ENCODE measurements at regions not wholly inside any gene's neighbourhood (a gene's known extent, or its start where the extent isn't known, plus 50 kb on each side); places are given as distances from the start of the nearest gene placed in this dataset.
"Not testable (repeated sequence)": the region's sequence is repeated elsewhere in the genome, so short reads cannot be mapped to it uniquely, and the experiment has no call there.

DNA sequence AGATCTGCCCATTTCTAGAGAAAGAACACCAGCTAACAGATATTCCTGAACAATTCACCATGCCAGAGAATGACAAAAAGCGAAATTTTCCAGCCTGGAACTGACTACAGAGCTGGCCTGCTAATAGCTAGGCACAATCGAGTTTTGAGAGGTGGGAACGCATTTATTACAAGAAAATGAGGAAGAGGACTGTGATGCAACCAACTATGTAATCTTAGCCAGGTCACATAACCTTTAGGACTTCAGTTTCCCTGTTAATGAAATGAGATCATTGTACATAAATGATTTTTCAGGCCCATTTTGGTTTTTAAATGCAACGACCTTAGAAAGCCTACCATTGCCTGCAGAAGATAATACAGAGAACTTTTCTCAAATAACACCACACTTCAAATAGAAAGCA lies 72.1 kb upstream of the SETMAR start:
- no peak for DNase-seq

DNA sequence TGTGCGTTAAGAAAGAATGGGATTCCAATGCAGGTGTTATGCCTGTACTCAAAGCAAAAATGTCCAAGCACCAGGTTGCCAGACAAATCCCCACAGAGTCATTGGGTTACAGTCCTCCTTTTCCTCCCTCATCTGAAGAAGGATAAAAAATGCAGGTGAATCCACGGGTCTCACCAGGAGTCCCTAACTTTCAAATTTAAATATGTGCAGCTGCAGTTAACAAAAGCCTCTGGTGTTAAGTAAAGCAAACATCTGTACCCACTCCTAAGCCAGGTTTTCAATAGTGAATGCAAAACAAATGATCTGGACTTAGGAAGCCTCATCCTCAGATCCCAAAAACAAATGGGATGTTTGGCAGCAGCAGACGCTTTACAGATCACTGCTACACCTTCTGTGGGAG lies 70.4 kb upstream of the SETMAR start:
- DNase-seq = no peak

DNA sequence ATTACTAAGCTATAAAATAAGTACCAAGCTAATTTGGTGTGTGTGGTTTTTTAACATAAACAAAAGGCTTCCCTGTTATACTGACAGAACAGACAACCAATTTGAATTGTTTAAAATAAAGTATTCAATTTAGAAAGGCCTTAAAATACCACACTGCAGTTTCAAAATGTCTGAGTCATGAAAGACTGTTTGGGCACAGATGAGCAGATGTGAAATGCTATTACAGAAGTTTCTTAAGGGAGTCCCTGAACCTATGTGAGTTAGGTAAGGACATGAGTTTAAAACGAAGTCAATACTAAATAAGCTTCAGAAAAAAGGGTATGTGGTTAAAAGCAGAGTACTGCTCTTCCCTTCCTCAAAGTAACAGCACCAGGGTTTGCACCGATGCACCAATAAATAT lies 69.7 kb upstream of the SETMAR start:
- DNase-seq = no peak

DNA sequence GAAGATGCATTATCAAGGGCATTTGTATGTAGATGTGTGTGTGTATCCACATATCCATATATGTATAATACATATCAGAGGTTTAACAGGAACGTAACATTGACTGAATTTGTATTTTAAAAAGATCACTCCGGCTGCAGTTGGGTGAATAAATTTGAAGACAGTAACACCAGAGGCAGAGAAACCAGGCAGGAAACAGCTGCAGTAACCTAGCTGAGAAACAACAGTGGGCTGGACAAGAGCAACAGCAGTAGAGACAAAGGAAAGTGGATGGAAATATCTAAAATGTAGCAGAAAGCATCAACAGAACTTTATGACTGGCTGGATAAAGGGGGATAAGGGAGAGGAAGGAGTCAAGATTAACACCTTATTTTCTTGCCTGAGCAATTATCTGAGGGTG lies 68.3 kb upstream of the SETMAR start:
- DNase-seq = no peak

DNA sequence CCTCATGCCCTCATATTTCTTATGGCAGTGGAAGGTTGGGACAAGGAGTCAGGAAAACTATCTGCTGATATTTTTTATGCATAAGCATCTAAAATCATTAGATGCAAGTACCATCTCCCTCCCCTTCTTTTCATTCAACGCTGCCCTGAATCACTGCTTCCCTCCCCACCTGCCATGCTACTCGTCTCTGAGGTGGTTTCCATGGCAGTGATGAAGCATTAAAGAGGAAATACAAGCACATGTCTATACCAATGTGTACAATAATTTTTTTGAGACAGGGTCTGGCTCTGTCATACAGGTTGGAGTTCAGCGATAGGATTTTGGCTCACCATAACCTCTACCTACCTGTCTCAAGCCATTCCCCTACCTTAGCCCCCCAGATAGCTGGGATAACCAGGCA lies 67.5 kb upstream of the SETMAR start:
- no peak for DNase-seq

DNA sequence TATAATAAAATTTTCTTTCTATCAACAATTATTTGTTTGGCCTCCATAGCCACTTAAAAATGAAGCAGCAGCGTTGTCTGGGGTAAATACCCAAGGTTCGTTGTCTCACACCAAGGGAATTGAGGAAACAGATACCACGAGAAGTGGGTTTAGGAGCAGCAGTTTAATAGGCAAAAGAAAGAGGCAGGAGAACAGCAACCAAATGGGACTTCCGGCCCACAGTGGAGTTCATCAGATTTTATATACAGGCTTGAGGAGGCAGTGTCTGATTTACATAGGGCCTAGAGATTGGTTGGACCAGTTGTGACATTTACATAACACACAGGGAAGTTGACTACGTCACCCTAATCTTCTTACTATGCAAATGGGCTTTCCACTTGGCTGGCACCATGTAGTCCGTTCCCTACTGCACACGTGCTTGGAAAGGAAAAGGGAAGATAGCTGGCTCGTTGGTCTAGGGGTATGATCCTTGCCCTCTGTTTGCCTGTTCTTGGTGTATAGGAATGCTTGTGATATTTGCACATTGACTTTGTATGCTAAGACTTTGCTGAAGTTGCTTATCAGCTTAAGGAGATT lies 61.5 kb upstream of the SETMAR start:
- no peak for DNase-seq

DNA sequence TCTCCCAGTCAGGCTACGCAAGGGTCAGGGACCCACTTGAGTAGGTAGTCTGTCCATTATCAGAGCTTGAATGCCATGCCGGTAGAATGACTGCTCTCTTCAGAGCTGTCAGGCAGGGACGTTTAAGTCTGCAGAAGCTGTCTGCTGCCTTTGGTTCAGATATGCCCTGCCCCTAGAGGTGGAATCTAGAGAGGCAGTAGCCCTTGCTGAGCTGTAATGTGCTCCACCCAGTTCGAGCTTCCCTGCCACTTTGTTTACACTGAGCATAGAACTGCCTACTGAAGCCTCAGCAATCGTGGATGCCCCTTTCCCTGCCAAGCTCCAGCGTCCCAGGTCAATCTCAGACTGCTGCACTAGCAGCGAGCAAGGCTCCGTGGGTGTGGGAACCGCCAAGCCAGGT lies 57.5 kb upstream of the SETMAR start:
- DNase-seq = no peak

DNA sequence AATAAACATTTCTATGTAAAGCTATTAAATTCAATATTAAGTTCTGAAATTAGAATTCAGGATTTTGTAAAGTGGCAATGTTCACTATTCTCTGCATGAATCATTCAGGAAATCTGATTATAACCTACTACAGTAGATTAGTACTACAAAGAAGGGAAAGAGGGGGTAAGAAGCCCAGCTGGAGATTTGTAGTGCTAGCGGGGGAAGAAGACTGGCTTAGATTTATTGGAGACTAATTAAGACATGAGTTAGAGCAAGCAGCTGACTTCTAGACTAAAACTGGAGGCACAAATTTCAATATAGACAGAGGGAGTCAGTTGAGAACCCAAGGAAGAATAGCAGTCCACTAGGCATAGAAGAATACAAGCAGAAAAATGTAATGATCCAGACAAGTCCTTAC lies 55.8 kb upstream of the SETMAR start:
- no peak for DNase-seq

DNA sequence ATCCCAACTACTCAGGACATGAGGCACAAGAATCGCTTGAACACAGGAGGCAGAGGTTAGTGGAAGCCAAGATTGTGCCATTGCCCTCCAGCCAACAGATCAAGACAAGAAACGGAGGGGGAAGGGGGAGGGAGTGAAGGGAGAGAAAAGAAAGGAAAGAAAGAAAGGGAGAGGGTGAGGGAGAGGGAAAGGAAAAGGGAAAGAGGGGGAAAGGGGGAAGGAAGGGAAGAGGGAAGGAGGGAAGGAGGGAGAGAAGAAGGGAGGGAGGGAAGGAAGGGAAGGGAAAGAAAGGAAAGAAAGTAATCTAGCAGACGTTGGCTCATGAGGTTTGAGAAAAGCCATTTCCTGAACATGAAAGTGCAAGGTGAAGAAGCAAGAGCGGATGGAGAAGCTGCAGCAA lies 53.1 kb upstream of the SETMAR start:
- DNase-seq = no peak

DNA sequence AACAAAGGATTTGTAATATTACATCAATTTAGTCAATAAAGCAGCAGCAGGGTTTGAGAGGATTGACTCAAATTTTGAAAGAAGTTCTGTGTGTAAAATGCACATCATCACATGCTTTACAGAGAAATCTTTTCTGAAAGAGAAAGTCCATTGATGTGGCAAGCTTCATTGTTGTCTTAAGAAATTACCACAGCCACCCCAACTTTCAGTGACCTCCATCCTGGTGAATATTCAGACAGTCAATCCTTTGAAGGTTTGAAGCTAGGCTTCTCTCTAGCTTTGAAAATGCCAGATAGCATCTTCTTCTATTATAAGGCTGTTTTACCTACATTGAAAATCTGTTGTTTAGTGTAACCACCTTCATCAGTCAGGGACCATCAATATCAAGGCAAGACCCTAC lies 51.8 kb upstream of the SETMAR start:
- DNase-seq = no peak

DNA sequence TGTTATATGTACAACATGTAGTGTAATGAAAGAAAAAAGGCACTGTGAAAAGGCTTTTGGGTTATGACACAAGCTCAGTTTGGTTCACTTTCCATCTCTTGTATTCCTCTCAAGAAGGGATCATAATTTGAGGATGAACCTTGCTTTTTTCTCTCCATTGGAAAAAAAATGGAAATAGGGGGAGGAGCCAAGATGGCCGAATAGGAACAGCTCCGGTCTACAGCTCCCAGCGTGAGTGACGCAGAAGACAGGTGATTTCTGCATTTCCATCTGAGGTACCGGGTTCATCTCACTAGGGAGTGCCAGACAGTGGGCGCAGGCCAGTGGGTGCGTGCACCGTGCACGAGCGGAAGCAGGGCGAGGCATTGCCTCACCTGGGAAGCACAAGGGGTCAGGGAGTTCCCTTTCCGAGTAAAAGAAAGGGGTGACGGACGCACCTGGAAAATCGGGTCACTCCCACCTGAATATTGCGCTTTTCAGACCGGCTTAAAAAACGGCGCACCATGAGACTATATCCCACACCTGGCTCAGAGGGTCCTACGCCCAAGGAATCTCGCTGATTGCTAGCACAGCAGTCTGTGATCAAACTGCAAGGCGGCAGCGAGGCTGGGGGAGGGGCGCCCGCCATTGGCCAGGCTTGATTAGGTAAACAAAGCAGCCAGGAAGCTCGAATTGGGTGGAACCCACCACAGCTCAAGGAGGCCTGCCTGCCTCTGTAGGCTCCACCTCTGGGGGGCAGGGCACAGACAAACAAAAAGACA lies 49.9 kb upstream of the SETMAR start:
- not testable (repeated sequence) for DNase-seq
